GM21529 (cell line): ENCODE measurements at regions not wholly inside any gene's neighbourhood (a gene's known extent, or its start where the extent isn't known, plus 50 kb on each side); places are given as distances from the start of the nearest gene placed in this dataset.

Source experiments
- ATAC-seq: cut with Tn5 transposase; IDR thresholded peaks from one replicate; pipeline ENCODE4 v1.9.1; 2021; ENCODE audit not compliant: unreplicated experiment

DNA sequence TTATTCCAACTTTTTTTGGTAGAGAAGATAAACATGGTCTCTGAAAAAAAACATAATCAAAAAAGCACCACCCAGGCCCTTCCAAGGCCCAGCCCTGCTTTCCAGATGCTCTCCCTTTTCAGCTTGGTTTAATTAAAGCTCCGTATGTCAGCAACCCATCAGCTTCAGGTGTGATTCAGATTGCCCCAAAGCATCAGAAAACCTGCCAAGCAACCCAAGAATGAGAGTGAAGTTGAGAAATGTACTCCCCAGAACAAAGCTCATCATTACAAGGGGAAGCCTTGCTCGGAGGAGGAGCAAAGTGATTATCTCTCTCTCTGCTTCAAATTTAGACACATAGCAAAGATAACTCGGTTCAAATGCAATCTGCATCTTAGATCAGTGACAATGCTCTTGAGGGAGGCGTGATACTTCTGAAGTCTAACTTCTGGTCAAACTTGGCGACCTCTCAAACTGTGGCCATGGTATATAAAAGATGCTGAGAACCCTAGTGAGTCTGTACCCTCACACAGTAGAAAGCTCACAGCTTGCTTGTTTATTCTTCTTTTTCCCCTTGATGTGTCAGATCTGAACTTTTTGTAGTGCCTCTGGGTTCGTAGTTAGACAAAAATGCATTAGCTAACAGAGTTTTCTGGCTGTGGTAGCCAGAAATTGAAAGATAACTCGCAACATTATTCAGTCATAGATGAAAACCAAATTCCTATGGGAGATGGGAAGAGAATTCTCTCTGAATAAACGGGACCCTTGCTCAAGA lies 63.3 kb upstream of the ZC3H11B start:
- no peak for ATAC-seq

DNA sequence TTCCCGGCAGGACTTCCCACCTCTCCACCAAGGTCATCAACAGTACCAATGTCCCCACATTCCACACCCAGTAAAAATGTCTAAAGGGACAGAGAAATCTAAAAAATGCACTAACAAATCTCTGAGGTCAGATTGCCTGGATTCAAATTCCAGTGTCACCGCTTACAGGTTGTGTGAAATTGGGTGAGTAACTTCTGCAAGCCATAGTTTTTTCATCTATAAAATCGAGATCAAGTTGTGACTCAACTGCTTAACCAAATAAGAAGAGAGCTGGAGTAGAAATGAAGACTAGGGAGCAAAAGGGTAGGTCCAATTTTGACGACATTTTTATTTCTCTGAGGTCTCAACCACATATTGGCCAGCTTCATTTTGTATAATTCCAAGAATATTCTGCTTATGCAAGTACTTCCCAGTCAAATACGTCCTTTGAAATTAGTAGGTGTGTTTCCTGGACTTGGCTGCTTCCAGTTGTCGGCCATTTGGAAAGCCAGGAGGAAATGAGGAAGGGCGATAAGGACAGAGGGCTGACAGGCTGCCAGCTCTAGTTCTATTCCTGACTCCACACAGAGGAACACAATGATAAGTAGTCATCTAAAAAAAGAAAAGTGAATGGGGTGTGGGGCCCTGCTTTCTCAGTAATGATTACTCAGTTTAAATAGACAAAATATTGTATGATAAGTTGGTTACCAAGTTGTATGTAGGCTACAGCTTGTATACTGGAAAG lies 57.7 kb upstream of the ZC3H11B start:
- ATAC-seq: no peak

DNA sequence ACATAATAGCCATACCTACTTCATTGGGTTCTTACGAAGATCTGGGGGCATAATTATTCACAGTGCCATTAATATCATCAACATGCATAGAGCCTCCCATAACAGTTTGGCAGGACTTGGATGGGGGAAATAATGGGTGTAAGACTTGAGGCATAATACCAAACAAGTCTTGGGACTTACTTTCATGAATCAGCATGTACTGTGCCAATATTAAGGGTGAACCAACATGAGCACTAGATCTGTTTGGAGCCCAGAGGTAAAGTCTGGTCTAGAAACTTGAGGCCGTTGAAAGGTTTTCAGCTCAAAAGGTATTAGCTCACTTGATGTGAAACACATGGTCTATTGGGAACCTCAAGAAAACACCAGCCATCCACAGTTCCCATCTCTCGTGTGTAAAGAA lies 56.7 kb upstream of the ZC3H11B start:
- no peak for ATAC-seq

DNA sequence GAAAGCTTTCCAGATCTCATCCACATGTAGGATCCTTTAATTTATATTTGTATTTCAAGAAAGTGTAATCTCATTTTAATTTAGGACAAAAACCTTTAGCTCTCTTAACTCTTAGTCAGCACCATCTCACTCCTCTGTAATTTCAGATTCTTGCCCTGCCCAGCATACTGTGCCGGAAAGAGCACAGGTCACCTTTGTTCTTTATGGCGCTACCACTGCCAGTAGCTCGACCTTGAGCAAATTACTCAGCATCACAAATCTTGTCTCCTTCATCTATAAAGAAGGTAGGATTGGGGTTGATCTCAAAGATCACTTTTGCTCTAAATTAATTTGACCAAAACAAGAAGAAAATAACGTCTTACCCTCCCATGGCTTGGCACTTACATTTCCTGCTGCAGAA lies 56.1 kb upstream of the ZC3H11B start:
- no peak for ATAC-seq

DNA sequence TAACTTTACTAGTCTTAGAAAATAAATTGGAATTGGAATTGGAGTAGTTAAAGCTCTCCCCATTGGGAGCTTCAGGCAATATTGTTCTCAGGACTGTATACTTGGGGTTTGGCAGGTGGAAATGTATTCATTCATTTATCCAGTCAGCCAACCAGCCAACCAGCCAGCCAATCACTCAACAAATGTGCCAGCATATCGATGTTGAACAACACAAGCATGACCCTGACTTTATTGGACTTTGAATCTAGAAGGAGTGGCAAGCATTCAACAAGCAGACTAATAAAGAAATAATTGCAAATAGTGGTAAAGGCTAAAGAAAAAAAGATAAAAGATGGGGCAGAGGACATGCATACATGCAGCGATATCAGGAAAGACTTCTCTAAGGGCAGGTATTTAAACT lies 55.5 kb upstream of the ZC3H11B start:
- ATAC-seq: no peak

DNA sequence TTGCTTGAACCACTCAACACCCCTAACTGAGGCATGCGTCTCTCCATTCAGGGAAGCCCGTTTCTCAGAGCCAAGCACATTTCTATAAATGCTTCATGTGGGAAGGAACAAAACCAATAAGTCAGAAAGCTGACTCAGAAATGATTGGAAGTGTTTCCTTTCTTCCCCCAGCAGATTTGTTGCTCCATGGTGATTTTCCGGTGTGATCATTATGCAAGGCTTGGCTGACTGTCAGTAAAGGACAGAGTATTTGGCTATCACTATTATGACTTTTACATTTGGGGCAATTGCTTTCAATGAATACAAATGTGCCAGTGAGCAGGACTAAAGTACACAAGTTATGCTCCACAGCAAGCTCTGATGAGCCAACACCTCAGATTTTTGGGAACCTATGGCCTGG lies 53.3 kb upstream of the ZC3H11B start:
- no peak for ATAC-seq

DNA sequence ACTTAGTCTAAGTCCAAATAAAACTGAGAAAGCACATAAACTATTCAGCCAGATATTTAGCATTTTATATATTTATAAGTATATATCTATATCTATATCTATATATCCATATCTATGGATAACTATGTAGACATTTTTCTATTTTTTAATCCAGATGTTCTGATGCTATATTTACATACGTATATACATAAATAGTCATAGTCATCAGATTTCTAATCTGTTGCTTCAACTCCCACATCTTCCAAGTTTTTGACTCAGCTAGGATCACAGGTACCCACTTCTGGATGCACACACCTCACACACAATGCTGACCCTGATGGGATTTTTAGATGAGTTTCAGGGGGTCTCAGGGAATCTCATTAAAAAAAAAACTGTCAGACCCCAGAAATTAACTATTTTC lies 52.2 kb upstream of the ZC3H11B start:
- no peak for ATAC-seq

DNA sequence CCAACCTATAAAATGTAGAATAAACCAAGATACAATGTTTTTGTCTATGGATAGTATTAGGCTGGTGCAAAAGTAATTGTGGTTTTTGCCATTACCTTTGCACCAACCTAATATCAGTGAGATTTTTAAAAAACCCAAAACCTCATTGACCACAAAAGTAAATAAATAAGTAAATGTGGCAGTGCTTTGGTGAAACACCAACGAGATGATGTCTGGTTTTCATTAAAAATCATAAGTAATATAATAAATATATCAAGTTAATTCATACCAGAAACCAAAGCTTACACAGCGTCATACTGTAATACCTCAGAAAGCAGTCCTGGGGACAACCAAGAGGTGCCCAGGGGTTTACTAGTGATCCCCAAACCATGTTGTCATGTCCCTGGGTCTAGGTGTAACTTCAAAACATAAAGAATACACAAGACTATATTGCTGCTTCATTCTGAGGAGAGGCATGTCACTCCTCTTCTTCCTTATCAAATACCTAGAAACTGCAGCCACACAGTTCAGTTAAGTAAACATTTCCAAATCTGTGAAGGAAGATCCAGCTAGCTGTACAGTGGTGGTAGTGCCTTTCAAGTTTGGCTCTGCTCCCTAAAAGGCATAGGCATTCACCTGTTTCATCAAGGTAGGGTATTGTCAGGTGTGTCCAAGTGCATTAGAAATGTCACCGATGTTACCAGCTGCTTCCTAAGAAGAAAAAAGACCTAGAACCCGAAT lies 51.6 kb upstream of the ZC3H11B start:
- no peak for ATAC-seq
